ENCODE measurements at regions not wholly inside any gene's neighbourhood (a gene's known extent, or its start where the extent isn't known, plus 50 kb on each side); places are given as distances from the start of the nearest gene placed in this dataset.

DNA sequence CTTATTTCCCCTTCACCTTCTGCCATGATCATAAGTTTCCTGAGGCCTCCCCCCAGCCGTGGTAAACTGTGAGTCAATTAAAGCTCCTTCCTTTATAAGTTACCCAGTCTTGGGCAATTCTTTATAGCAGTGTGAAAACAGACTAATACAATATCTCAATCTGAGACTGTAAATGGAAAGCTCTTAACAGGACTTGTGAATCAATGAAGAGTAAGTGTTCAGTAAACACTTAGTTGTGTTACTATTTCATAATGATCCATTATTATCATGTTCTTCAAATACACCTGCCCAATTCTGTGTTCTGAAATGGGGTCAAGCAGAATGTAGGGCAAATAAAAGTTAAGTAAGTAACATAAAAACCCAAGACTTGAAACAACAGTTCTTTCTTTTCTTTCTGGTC lies 266.2 kb downstream of the TENT5A start:
- TF ChIP-seq, protein P1, sequence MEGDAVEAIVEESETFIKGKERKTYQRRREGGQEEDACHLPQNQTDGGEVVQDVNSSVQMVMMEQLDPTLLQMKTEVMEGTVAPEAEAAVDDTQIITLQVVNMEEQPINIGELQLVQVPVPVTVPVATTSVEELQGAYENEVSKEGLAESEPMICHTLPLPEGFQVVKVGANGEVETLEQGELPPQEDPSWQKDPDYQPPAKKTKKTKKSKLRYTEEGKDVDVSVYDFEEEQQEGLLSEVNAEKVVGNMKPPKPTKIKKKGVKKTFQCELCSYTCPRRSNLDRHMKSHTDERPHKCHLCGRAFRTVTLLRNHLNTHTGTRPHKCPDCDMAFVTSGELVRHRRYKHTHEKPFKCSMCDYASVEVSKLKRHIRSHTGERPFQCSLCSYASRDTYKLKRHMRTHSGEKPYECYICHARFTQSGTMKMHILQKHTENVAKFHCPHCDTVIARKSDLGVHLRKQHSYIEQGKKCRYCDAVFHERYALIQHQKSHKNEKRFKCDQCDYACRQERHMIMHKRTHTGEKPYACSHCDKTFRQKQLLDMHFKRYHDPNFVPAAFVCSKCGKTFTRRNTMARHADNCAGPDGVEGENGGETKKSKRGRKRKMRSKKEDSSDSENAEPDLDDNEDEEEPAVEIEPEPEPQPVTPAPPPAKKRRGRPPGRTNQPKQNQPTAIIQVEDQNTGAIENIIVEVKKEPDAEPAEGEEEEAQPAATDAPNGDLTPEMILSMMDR (IDR thresholded peaks at IDR 0.05), result no peak
- no peak for TF ChIP-seq EP300 (IDR thresholded peaks at IDR 0.05)
- no peak for TF ChIP-seq POLR2A (IDR thresholded peaks at IDR 0.05; ENCODE audit: low read depth)
- TF ChIP-seq POLR2AphosphoS5 (IDR thresholded peaks at IDR 0.05), result no peak

Measured in esophagus muscularis mucosa (tissue), 4 donors.